MCF 10A (cell line): ENCODE measurements at regions not wholly inside any gene's neighbourhood (a gene's known extent, or its start where the extent isn't known, plus 50 kb on each side); places are given as distances from the start of the nearest gene placed in this dataset.

ENCODE experiments used
- BruUV-seq: library from RNA; stranded (reverse); fragments of 400-500 nt; replicated peaks from 2 replicates; lab custom pipeline; 2021; lab: Mats Ljungman, UMichigan
- CTCF ChIA-PET: fragments of 300-600 bp; sonication (Branson Sonifier 250); formaldehyde crosslinking; extraction: SDS; loops from one replicate; lab custom pipeline; 2021; ENCODE audit warnings: antibody characterized with exemption, inconsistent platforms; lab: Yijun Ruan, JAX
- POLR2A ChIA-PET: fragments of 300-600, 350-650 bp; sonication (Branson Sonifier 250); formaldehyde crosslinking; extraction: SDS; loops from one replicate; lab custom pipeline; 2020; ENCODE audit warnings: antibody characterized with exemption, inconsistent platforms; lab: Yijun Ruan, JAX
- DNase-seq: peaks from one replicate; pipeline ENCODE4 v3.0.0-alpha.2; 2018; ENCODE audit not compliant: unreplicated experiment
- H3K27ac Mint-ChIP-seq: one replicate; pipeline ENCODE4 v1.8.0; 2022; ENCODE audit warnings: mild to moderate bottlenecking, low read depth, mixed read lengths; ENCODE audit not compliant: unreplicated experiment
- H3K27me3 Mint-ChIP-seq: one replicate; pipeline ENCODE4 v1.8.0; 2022; ENCODE audit warnings: mixed read lengths; ENCODE audit not compliant: insufficient read depth, unreplicated experiment
- H3K36me3 Mint-ChIP-seq: one replicate; pipeline ENCODE4 v1.8.0; 2022; ENCODE audit warnings: mild to moderate bottlenecking, moderate library complexity, mixed read lengths; ENCODE audit not compliant: insufficient read depth, unreplicated experiment
- H3K4me1 Mint-ChIP-seq: one replicate; pipeline ENCODE4 v1.8.0; 2022; ENCODE audit warnings: mixed read lengths; ENCODE audit not compliant: insufficient read depth, unreplicated experiment
- H3K4me3 Mint-ChIP-seq: one replicate; pipeline ENCODE4 v1.8.0; 2022; ENCODE audit warnings: mild to moderate bottlenecking, moderate library complexity, mixed read lengths; ENCODE audit not compliant: unreplicated experiment
- H3K9me3 Mint-ChIP-seq: one replicate; pipeline ENCODE4 v1.8.0; 2022; ENCODE audit warnings: mixed read lengths; ENCODE audit not compliant: unreplicated experiment
- intact Hi-C: fragments of 100-400 bp; cut with micrococcal nuclease; formaldehyde crosslinking; loops from 2 replicates; pipeline ENCODE4 v1.14.1; 2022
- TF ChIP-seq, protein P1 (sequence below): fragments of 200-600 bp; IDR thresholded peaks from one replicate; pipeline ENCODE4 v1.8.0; 2022; ENCODE audit warnings: antibody characterized with exemption, mild to moderate bottlenecking; ENCODE audit not compliant: unreplicated experiment

GRCh38 chr5:52466113-52466512 lies 321.6 kb upstream of the ITGA1 start:
- intact Hi-C loops, result no loop called here
- TF ChIP-seq, protein P1, sequence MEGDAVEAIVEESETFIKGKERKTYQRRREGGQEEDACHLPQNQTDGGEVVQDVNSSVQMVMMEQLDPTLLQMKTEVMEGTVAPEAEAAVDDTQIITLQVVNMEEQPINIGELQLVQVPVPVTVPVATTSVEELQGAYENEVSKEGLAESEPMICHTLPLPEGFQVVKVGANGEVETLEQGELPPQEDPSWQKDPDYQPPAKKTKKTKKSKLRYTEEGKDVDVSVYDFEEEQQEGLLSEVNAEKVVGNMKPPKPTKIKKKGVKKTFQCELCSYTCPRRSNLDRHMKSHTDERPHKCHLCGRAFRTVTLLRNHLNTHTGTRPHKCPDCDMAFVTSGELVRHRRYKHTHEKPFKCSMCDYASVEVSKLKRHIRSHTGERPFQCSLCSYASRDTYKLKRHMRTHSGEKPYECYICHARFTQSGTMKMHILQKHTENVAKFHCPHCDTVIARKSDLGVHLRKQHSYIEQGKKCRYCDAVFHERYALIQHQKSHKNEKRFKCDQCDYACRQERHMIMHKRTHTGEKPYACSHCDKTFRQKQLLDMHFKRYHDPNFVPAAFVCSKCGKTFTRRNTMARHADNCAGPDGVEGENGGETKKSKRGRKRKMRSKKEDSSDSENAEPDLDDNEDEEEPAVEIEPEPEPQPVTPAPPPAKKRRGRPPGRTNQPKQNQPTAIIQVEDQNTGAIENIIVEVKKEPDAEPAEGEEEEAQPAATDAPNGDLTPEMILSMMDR, result no peak
- Mint-ChIP-seq H3K27me3 (peaks cover 28% of the 10 kb centered on the region), H3K27ac (no peak overlapping the region), H3K4me1 (no peaks in the 10 kb centered on the region), H3K4me3 (no peak overlapping the region), H3K36me3 (no peaks in the 10 kb centered on the region), H3K9me3 (no peaks in the 10 kb centered on the region)
- ChIA-PET CTCF (no interaction called here), POLR2A (interaction anchor here (0.7 kb wide), 1 partner anchor 39 kb away, joined by 4 read pairs; no protein-coding TSS in a partner anchor)
- DNase-seq, result no peak
- BruUV-seq, result no TSS peak

DNA sequence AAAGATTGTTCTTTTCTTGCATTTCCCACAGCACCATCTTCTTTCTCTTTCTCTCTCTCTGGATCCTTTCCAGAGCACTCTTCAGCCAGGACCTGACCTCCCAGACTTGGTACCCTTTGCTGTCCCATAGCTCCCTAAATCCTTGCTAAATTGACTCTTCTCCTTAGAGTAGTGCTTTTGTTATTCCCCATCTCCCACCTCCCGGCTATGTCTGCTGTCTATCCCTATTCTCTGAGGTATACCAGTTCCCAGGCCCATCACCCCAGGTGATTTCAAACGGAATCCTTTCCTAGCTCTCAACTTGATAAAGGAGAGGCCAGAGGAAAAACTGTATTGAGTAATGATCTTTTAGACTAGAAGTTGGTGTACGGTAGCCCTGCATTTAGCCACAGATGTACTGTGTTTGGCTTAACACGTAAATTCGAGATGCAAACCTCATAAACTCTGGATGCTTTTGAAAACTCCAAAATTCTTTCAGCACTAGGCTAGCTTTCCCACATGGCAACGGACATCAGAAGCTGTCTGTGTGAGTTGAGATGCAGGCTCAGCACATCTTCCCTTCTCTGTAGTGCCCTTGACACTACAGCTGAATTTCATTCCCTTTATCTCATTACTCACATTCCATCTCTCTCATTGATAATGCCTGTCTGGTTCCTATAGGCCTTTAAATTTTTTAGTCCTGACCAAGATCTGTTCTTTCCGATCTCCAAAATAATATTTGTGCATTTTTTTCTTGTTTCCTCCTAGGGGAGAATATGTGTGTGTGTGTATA lies 320.8 kb upstream of the ITGA1 start:
- H3K4me1 Mint-ChIP-seq, result no peaks in the 10 kb centered on the region
- no peak overlapping the region for H3K4me3 Mint-ChIP-seq
- no peak for DNase-seq
- TF ChIP-seq, protein P1, result no peak
- ChIA-PET POLR2A (no interaction called here), CTCF (no interaction called here)
- H3K9me3 Mint-ChIP-seq, result no peaks in the 10 kb centered on the region
- intact Hi-C loops, result no loop called here
- H3K27ac Mint-ChIP-seq, result no peak overlapping the region
- H3K27me3 Mint-ChIP-seq, result peaks cover 28% of the 10 kb centered on the region
- no TSS peak for BruUV-seq
- H3K36me3 Mint-ChIP-seq, result no peaks in the 10 kb centered on the region

- ChIA-PET POLR2A (no interaction called here), CTCF (no interaction called here)
- Mint-ChIP-seq H3K36me3 (no peaks in the 10 kb centered on the region), H3K9me3 (no peaks in the 10 kb centered on the region), H3K27ac (no peak overlapping the region), H3K27me3 (peaks cover 31% of the 10 kb centered on the region), H3K4me3 (no peak overlapping the region), H3K4me1 (no peaks in the 10 kb centered on the region)
- TF ChIP-seq, protein P1, result no peak
- intact Hi-C loops, result no loop called here
- no TSS peak for BruUV-seq
- no peak for DNase-seq
These were observed 318.7 kb upstream of the ITGA1 start for GRCh38 chr5:52468976-52469375.

- intact Hi-C loops, result no loop called here
These were observed 318.3 kb upstream of the ITGA1 start for GRCh38 chr5:52469420-52469819.

More at GRCh38 chr5:52469420-52469819, 318.3 kb upstream of the ITGA1 start:
- no peak for DNase-seq
- CTCF ChIA-PET, result no interaction called here
- H3K36me3 Mint-ChIP-seq, result no peaks in the 10 kb centered on the region
- no peaks in the 10 kb centered on the region for H3K4me1 Mint-ChIP-seq
- H3K27ac Mint-ChIP-seq, result no peak overlapping the region
- TF ChIP-seq, protein P1, result no peak
- H3K4me3 Mint-ChIP-seq, result no peak overlapping the region
- POLR2A ChIA-PET, result no interaction called here
- no TSS peak for BruUV-seq
- no peaks in the 10 kb centered on the region for H3K9me3 Mint-ChIP-seq
- peaks cover 36% of the 10 kb centered on the region for H3K27me3 Mint-ChIP-seq
